ENCODE measurements at regions not wholly inside any gene's neighbourhood (a gene's known extent, or its start where the extent isn't known, plus 50 kb on each side); places are given as distances from the start of the nearest gene placed in this dataset.
A peak's percentile ranks its signal among the peaks of the same experiment; 100 is the strongest.

DNA sequence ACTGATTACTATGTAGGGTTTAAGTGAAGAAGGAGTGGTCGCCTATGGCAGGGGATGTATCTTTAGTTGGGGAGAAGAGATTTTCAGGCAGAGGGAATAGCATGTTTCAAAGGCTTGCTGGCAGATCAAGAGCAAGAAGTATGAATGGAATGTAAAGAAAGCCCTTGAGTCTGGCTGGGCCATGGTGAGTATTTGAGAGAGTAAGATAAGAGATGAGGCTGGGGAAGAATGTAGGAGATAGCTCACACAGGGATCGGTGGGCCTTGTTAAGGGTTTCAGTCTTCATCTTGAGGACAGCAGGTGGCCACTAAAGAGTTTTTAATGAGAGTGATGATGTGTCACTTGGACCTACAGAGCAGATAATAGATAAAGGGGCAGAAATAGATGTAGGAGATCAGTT is 319.1 kb upstream of the RPS6KA3 start:
- FAIRE-seq: no peak
- Mint-ChIP-seq H3K36me3 (ENCODE audit: low read depth, unreplicated experiment) (no peaks in the 10 kb centered on the region), H3K27ac (ENCODE audit: unreplicated experiment) (no peak overlapping the region), H3K27me3 (ENCODE audit: low read depth, unreplicated experiment) (no peaks in the 10 kb centered on the region), H3K4me1 (ENCODE audit: low read depth, unreplicated experiment) (peaks cover 12% of the 10 kb centered on the region), H3K4me3 (ENCODE audit: unreplicated experiment) (no peak overlapping the region), H3K9me3 (ENCODE audit: unreplicated experiment) (peaks cover 4% of the 10 kb centered on the region)
- DNase-seq (ENCODE audit: low read depth): peak; percentile 4
- Histone ChIP-seq H3K27me3 (ENCODE audit: insufficient read depth, low read length) (no peaks in the 10 kb centered on the region), H3K4me1 (ENCODE audit: insufficient read depth, low read length) (no peaks in the 10 kb centered on the region), H3K4me2 (ENCODE audit: low read length) (no peak overlapping the region), H3K4me3 (ENCODE audit: insufficient read depth, low read depth, low read length) (no peak overlapping the region), H3K9me3 (ENCODE audit: insufficient read depth, low read depth, low read length) (no peaks in the 10 kb centered on the region), H2AFZ (ENCODE audit: low read depth, low read length) (no peak overlapping the region), H3K79me2 (ENCODE audit: insufficient read depth, low read length) (no peaks in the 10 kb centered on the region), H4K20me1 (ENCODE audit: insufficient read depth, low read length) (no peaks in the 10 kb centered on the region), H3K9ac (ENCODE audit: low read length) (no peak overlapping the region), H3K27ac (ENCODE audit: low read depth, low read length) (no peak overlapping the region), H3K36me3 (ENCODE audit: insufficient read depth, low read length) (no peaks in the 10 kb centered on the region)
- no peak for TF ChIP-seq EZH2 (IDR thresholded peaks at IDR 0.05; ENCODE audit: insufficient read depth, low read length)
- TF ChIP-seq, protein P1, sequence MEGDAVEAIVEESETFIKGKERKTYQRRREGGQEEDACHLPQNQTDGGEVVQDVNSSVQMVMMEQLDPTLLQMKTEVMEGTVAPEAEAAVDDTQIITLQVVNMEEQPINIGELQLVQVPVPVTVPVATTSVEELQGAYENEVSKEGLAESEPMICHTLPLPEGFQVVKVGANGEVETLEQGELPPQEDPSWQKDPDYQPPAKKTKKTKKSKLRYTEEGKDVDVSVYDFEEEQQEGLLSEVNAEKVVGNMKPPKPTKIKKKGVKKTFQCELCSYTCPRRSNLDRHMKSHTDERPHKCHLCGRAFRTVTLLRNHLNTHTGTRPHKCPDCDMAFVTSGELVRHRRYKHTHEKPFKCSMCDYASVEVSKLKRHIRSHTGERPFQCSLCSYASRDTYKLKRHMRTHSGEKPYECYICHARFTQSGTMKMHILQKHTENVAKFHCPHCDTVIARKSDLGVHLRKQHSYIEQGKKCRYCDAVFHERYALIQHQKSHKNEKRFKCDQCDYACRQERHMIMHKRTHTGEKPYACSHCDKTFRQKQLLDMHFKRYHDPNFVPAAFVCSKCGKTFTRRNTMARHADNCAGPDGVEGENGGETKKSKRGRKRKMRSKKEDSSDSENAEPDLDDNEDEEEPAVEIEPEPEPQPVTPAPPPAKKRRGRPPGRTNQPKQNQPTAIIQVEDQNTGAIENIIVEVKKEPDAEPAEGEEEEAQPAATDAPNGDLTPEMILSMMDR (IDR thresholded peaks at IDR 0.05; ENCODE audit: insufficient read depth, low read depth, low read length): no peak

DNA sequence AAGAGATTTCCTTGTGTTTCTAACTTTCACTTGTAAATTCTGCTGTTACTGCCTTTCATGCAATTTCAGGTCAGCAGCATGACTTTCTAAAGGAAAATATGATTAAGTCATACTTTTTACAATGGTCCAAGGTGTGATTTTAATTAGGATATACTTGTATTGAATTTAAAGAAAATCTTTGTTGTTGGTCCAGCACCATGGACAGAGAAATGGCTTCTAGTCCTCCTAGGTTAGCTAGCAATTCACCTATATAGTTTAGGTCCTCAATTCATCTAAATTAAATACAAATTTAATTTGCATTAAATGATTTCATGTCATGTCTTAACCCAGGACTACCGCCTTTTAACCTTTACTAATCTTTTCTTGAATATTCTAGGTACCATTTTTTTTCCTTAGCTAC is 304.9 kb upstream of the RPS6KA3 start:
- no peaks in the 10 kb centered on the region for H3K4me1 Mint-ChIP-seq (ENCODE audit: low read depth, unreplicated experiment)
- Histone ChIP-seq H3K4me1 (ENCODE audit: insufficient read depth, low read length) (no peaks in the 10 kb centered on the region), H3K9me3 (ENCODE audit: insufficient read depth, low read depth, low read length) (no peaks in the 10 kb centered on the region), H3K4me3 (ENCODE audit: insufficient read depth, low read depth, low read length) (no peak overlapping the region), H3K27me3 (ENCODE audit: insufficient read depth, low read length) (no peaks in the 10 kb centered on the region), H3K9ac (ENCODE audit: low read length) (no peak overlapping the region), H4K20me1 (ENCODE audit: insufficient read depth, low read length) (no peaks in the 10 kb centered on the region), H3K27ac (ENCODE audit: low read depth, low read length) (no peak overlapping the region), H3K4me2 (ENCODE audit: low read length) (no peak overlapping the region), H3K36me3 (ENCODE audit: insufficient read depth, low read length) (no peaks in the 10 kb centered on the region), H3K79me2 (ENCODE audit: insufficient read depth, low read length) (no peaks in the 10 kb centered on the region), H2AFZ (ENCODE audit: low read depth, low read length) (no peak overlapping the region)
- H3K27ac Mint-ChIP-seq (ENCODE audit: unreplicated experiment): no peak overlapping the region
- H3K27me3 Mint-ChIP-seq (ENCODE audit: low read depth, unreplicated experiment): peaks cover 2% of the 10 kb centered on the region
- H3K36me3 Mint-ChIP-seq (ENCODE audit: low read depth, unreplicated experiment): no peaks in the 10 kb centered on the region
- TF ChIP-seq, protein P1 (IDR thresholded peaks at IDR 0.05; ENCODE audit: insufficient read depth, low read depth, low read length): no peak
- no peak for TF ChIP-seq EZH2 (IDR thresholded peaks at IDR 0.05; ENCODE audit: insufficient read depth, low read length)
- DNase-seq (ENCODE audit: low read depth): no peak
- no peaks in the 10 kb centered on the region for H3K9me3 Mint-ChIP-seq (ENCODE audit: unreplicated experiment)
- no peak overlapping the region for H3K4me3 Mint-ChIP-seq (ENCODE audit: unreplicated experiment)
- FAIRE-seq: no peak

DNA sequence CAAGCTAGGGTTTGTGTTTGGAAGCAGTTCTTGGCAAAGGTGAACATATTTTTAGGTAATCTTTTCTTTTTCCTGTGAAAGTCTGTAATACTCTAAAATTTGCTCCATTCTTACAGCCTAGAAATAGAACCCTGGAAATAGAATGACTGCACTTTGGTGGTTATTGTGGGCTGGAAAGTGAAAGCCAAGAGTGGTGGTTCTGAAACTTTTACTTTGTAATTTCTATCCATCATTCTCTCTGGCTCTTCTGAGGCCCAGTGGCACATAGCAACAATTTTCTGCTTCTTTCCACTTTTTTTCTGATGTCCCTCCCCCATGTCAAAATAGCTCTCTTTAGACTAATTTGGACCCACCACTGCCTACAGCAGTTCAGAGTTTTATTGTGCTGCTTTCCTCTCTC is 300.4 kb upstream of the RPS6KA3 start:
- Histone ChIP-seq H3K4me2 (ENCODE audit: low read length) (no peak overlapping the region), H3K9me3 (ENCODE audit: insufficient read depth, low read depth, low read length) (no peaks in the 10 kb centered on the region), H3K9ac (ENCODE audit: low read length) (no peak overlapping the region), H2AFZ (ENCODE audit: low read depth, low read length) (no peak overlapping the region), H3K4me1 (ENCODE audit: insufficient read depth, low read length) (no peaks in the 10 kb centered on the region), H3K27ac (ENCODE audit: low read depth, low read length) (no peak overlapping the region), H3K79me2 (ENCODE audit: insufficient read depth, low read length) (no peaks in the 10 kb centered on the region), H3K27me3 (ENCODE audit: insufficient read depth, low read length) (no peaks in the 10 kb centered on the region), H3K36me3 (ENCODE audit: insufficient read depth, low read length) (no peaks in the 10 kb centered on the region), H3K4me3 (ENCODE audit: insufficient read depth, low read depth, low read length) (no peak overlapping the region), H4K20me1 (ENCODE audit: insufficient read depth, low read length) (no peaks in the 10 kb centered on the region)
- TF ChIP-seq, protein P1 (IDR thresholded peaks at IDR 0.05; ENCODE audit: insufficient read depth, low read depth, low read length): no peak
- TF ChIP-seq EZH2 (IDR thresholded peaks at IDR 0.05; ENCODE audit: insufficient read depth, low read length): no peak
- H3K27ac Mint-ChIP-seq (ENCODE audit: unreplicated experiment): no peak overlapping the region
- no peak overlapping the region for H3K4me3 Mint-ChIP-seq (ENCODE audit: unreplicated experiment)
- FAIRE-seq (no peak), DNase-seq (ENCODE audit: low read depth) (no peak)
- no peaks in the 10 kb centered on the region for H3K4me1 Mint-ChIP-seq (ENCODE audit: low read depth, unreplicated experiment)
- peaks cover 2% of the 10 kb centered on the region for H3K27me3 Mint-ChIP-seq (ENCODE audit: low read depth, unreplicated experiment)
- no peaks in the 10 kb centered on the region for H3K9me3 Mint-ChIP-seq (ENCODE audit: unreplicated experiment)
- no peaks in the 10 kb centered on the region for H3K36me3 Mint-ChIP-seq (ENCODE audit: low read depth, unreplicated experiment)

All from astrocyte (in vitro differentiated cells and primary cell).